Gastroesophageal sphincter (tissue), 4 donors: ENCODE measurements at regions not wholly inside any gene's neighbourhood (a gene's known extent, or its start where the extent isn't known, plus 50 kb on each side); places are given as distances from the start of the nearest gene placed in this dataset.

Experiments used
- ATAC-seq: fragments of 150-250 bp; one replicate; pipeline ENCODE4 v1.9.1; 2016; ENCODE audit warnings: mild to moderate bottlenecking, moderate library complexity
- H3K27ac ChIP-seq, 4 donors: fragments of 200-600 bp; sonication (generic) in 3 of 4; 1 replicate in 3 of 4; 2 replicates in 1 of 4; pipeline ENCODE4 v1.5.1; 2016 to 2019
- H3K27me3 ChIP-seq: fragments of 200-600 bp; sonication (generic); one replicate; pipeline ENCODE4 v1.5.1; 2019
- H3K36me3 ChIP-seq, 2 donors: fragments of 200-600 bp; sonication (generic); one replicate each; pipeline ENCODE4 v1.5.1; 2019; ENCODE audit warnings: control low read depth in 1 of 2
- H3K4me1 ChIP-seq, 3 donors: fragments of 200-600 bp; sonication (generic); 1 replicate in 2 of 3; 2 replicates in 1 of 3; pipeline ENCODE4 v1.5.1; 2016 to 2019; ENCODE audit warnings: control low read depth in 2 of 3
- H3K4me3 ChIP-seq, 2 donors: fragments of 200-600 bp; sonication (generic); one replicate each; pipeline ENCODE4 v1.5.1; 2019; ENCODE audit warnings: mild to moderate bottlenecking in 1 of 2, moderate library complexity in 1 of 2
- H3K9me3 ChIP-seq, 3 donors: fragments of 200-600 bp; sonication (generic); one replicate each; pipeline ENCODE4 v1.5.1; 2017 to 2019; ENCODE audit warnings: control low read depth in 2 of 3
- EP300 ChIP-seq: sonication (generic); formaldehyde crosslinking; IDR thresholded peaks from one replicate; pipeline ENCODE4 v1.6.1; 2017; ENCODE audit warnings: antibody characterized with exemption, mild to moderate bottlenecking
- POLR2A ChIP-seq, 2 donors: fragments of 450-650 bp; IDR thresholded peaks; one replicate each; pipeline ENCODE4 v1.6.1; 2017; ENCODE audit warnings: antibody characterized with exemption in 2 of 2, mild to moderate bottlenecking in 2 of 2, moderate library complexity in 1 of 2
- POLR2AphosphoS5 ChIP-seq: sonication (generic); formaldehyde crosslinking; IDR thresholded peaks from one replicate; pipeline ENCODE4 v1.6.1; 2017; ENCODE audit warnings: antibody characterized with exemption
- WGBS, 2 donors: methylation state at CpG; one replicate each; pipeline ENCODE4 v1.1.5; 2018; ENCODE audit warnings: low coverage in 1 of 2; 5-methylcytosine and 5-hydroxymethylcytosine counted together
- TF ChIP-seq, protein P1 (sequence below), 4 experiments: fragments of 200-600 bp in 2 of 4; fragments of 450-650 bp in 2 of 4; sonication (generic) in 1 of 4; IDR thresholded peaks; one replicate each; pipeline ENCODE4 v1.5.1; 2017 to 2019; ENCODE audit warnings: antibody characterized with exemption in 4 of 4, mild to moderate bottlenecking in 2 of 4, moderate library complexity in 2 of 4

DNA sequence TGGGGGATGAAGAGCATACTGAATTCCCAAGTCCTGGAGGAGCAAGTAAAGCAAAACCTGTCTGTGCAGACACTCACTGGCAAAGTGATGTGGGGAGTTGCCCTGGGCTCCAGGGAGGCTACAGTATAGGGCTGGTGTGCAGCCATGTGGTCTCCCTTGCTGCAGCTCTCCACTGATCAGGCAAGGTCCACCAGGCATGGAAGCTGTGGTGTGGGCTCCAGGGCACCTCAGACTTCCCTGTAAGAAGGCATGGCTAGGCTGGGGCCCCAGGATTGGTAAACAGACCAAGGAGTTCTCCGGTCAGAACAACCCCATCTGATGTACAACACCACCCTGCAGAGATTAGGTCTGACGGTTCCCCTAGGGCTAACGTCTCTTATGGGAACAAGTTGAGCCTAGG, 241.9 kb upstream of the NDST4 start:
- Histone ChIP-seq H3K27me3 (no peaks in the 10 kb centered on the region), H3K27ac (no peak overlapping the region), H3K4me3 (no peak overlapping the region), H3K9me3 (peaks cover 0 to 41% (median 0%) of the 10 kb centered on the region in 3 donors), H3K36me3 (no peaks in the 10 kb centered on the region), H3K4me1 (no peaks in the 10 kb centered on the region)
- no peak for ATAC-seq
- WGBS, 2 donors, result 93% methylated on average over 3 of the region's 3 CpGs; no CpG with 5 or more reads in 1 of the 2 donors
- TF ChIP-seq POLR2AphosphoS5 (no peak), EP300 (no peak), POLR2A (IDR thresholded peaks at IDR 0.05) (no peak)
- TF ChIP-seq, protein P1, sequence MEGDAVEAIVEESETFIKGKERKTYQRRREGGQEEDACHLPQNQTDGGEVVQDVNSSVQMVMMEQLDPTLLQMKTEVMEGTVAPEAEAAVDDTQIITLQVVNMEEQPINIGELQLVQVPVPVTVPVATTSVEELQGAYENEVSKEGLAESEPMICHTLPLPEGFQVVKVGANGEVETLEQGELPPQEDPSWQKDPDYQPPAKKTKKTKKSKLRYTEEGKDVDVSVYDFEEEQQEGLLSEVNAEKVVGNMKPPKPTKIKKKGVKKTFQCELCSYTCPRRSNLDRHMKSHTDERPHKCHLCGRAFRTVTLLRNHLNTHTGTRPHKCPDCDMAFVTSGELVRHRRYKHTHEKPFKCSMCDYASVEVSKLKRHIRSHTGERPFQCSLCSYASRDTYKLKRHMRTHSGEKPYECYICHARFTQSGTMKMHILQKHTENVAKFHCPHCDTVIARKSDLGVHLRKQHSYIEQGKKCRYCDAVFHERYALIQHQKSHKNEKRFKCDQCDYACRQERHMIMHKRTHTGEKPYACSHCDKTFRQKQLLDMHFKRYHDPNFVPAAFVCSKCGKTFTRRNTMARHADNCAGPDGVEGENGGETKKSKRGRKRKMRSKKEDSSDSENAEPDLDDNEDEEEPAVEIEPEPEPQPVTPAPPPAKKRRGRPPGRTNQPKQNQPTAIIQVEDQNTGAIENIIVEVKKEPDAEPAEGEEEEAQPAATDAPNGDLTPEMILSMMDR (IDR thresholded peaks at IDR 0.05), result no peak

DNA sequence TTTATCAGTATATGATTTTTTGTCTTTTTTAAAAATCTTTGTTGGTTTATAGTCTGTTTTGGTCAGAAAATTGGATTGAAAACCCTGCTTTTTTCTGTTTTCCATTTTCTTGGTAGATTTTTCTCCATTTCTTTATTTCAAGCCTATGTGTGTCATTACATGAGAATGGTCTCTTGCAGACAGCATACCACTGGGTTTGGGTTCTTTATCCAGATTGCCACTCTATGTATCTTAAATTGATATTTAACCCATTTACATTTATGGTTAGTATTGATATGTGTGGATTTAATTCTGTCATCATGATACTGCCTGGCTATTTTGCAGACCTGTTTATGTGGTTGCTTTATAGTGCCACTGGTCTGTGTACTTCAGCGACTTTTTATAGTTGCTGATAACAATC, 239.9 kb upstream of the NDST4 start:
- H3K27ac ChIP-seq, result no peak overlapping the region
- ATAC-seq, result no peak
- 100% methylated on average over 1 of the region's 1 CpG for WGBS, 2 donors
- no peaks in the 10 kb centered on the region for H3K36me3 ChIP-seq
- H3K9me3 ChIP-seq, result peaks cover 0 to 41% (median 0%) of the 10 kb centered on the region in 3 donors
- H3K4me1 ChIP-seq, result no peaks in the 10 kb centered on the region
- H3K4me3 ChIP-seq, result no peak overlapping the region
- TF ChIP-seq EP300 (no peak), POLR2AphosphoS5 (no peak), POLR2A (IDR thresholded peaks at IDR 0.05) (no peak)
- TF ChIP-seq, protein P1 (IDR thresholded peaks at IDR 0.05), result no peak
- no peaks in the 10 kb centered on the region for H3K27me3 ChIP-seq

DNA sequence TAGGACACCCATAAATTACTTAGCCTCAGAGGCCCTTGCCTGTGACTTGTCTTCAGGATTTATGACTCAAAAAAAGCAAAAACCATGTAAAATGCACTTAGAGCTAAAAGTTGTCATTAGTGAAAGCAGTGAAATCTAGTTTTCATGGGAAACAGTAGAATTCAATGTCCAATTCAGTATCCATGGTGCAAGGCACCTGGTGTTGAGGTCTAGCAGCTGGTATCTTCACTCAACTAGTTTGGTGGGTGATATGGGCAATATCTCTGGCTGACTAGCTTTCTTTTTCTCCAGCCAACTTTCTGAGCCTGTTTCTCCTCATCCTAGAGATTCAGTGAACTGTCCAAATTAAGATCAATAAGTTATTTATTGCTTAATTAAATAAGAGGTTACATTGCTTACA, 229.8 kb upstream of the NDST4 start:
- H3K36me3 ChIP-seq, result no peaks in the 10 kb centered on the region
- H3K4me1 ChIP-seq, result no peaks in the 10 kb centered on the region
- H3K4me3 ChIP-seq, result no peak overlapping the region
- ATAC-seq, result no peak
- no peak overlapping the region for H3K27ac ChIP-seq
- H3K27me3 ChIP-seq, result no peaks in the 10 kb centered on the region
- H3K9me3 ChIP-seq, result no peaks in the 10 kb centered on the region
- TF ChIP-seq POLR2AphosphoS5 (no peak), POLR2A (IDR thresholded peaks at IDR 0.05) (no peak), EP300 (no peak)
- TF ChIP-seq, protein P1 (IDR thresholded peaks at IDR 0.05), result no peak

DNA sequence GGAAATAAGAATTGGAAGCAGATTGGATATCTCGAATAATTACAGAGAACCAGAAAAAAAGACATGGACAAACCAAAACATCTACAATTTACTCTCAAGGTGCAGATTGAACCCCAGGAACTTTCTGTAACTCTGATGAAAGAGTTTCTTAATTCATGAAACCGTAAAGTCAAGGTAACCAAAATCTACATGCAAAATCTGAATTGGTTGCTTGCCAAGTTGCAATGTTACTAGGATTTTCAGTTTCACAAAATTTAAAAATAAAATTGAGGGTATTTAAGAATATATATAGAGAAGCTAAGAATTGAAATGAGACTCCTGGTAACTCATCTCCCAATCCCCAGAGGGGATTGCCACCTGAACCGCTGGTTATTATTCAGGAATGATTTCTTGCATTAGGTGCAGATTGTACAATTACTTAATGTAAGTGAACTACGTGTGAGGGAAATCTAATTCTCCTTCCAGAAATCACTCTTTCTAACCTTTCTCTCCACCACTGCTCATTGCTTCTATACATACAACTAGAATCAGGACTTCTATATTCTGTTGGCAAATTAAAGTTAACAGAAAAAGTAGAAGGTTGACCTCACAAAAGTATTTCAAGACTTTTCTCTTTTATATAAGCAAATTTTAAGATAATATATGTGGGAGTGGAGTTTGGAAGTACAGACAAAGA, 221.5 kb upstream of the NDST4 start:
- H3K36me3 ChIP-seq, result no peaks in the 10 kb centered on the region
- no peak overlapping the region for H3K4me3 ChIP-seq
- no peaks in the 10 kb centered on the region for H3K9me3 ChIP-seq
- 83 to 91% methylated on average over 4 of the region's 4 CpGs for WGBS, 2 donors
- ATAC-seq, result no peak
- TF ChIP-seq POLR2AphosphoS5, result no peak
- TF ChIP-seq POLR2A (IDR thresholded peaks at IDR 0.05), result no peak
- TF ChIP-seq, protein P1 (IDR thresholded peaks at IDR 0.05), result no peak
- TF ChIP-seq EP300, result no peak
- no peak overlapping the region for H3K27ac ChIP-seq
- H3K27me3 ChIP-seq, result no peaks in the 10 kb centered on the region
- H3K4me1 ChIP-seq, result no peaks in the 10 kb centered on the region

DNA sequence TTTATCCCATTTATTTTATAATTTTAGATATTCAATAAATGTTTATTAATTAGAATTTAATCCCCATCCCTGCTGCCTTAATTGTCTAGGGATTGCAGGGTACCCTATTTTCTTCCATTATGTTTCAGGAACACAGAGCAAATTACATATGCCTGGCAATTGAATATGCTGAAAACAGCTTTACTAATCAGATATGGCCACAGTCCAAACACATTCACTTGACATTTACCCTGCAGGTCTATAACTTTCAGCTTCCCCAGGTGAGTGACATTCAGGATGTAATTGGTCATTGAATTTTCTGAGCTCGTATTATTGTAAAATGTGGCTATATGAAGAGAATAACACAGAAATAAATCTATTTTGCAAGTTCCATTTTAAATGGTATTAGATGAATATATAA, 218.7 kb upstream of the NDST4 start:
- 45 to 70% methylated on average over 1 of the region's 1 CpG for WGBS, 2 donors
- no peaks in the 10 kb centered on the region for H3K9me3 ChIP-seq
- TF ChIP-seq POLR2AphosphoS5 (no peak), EP300 (no peak), POLR2A (IDR thresholded peaks at IDR 0.05) (no peak)
- TF ChIP-seq, protein P1 (IDR thresholded peaks at IDR 0.05), result no peak
- H3K27me3 ChIP-seq, result no peaks in the 10 kb centered on the region
- no peaks in the 10 kb centered on the region for H3K36me3 ChIP-seq
- no peak for ATAC-seq
- H3K4me3 ChIP-seq, result no peak overlapping the region
- no peak overlapping the region for H3K27ac ChIP-seq
- no peaks in the 10 kb centered on the region for H3K4me1 ChIP-seq
